IgD-negative memory B cell (primary cell): ENCODE measurements at regions not wholly inside any gene's neighbourhood (a gene's known extent, or its start where the extent isn't known, plus 50 kb on each side); places are given as distances from the start of the nearest gene placed in this dataset.

Experiments
- H3K27ac Mint-ChIP-seq, 3 donors: one replicate each; pipeline ENCODE4 v1.8.0; 2020 to 2022; ENCODE audit warnings: mild to moderate bottlenecking in 3 of 3, mixed read lengths in 3 of 3, moderate library complexity in 1 of 3
- H3K27me3 Mint-ChIP-seq: one replicate; pipeline ENCODE4 v1.8.0; 2021; ENCODE audit warnings: mixed read lengths
- H3K36me3 Mint-ChIP-seq: one replicate; pipeline ENCODE4 v1.8.0; 2020; ENCODE audit warnings: mild to moderate bottlenecking, mixed read lengths
- H3K4me1 Mint-ChIP-seq, 3 donors: one replicate each; pipeline ENCODE4 v1.8.0; 2020 to 2022; ENCODE audit warnings: mixed read lengths in 3 of 3, mild to moderate bottlenecking in 1 of 3
- H3K4me3 Mint-ChIP-seq, 4 donors: one replicate each; pipeline ENCODE4 v1.8.0; 2020 to 2022; ENCODE audit warnings: mild to moderate bottlenecking in 4 of 4, mixed read lengths in 4 of 4, moderate library complexity in 3 of 4
- H3K9me3 Mint-ChIP-seq, 3 donors: one replicate each; pipeline ENCODE4 v1.8.0; 2020 to 2021; ENCODE audit warnings: mixed read lengths in 3 of 3, mild to moderate bottlenecking in 1 of 3

- Mint-ChIP-seq H3K36me3 (no peaks in the 10 kb centered on the region), H3K27ac (no peak overlapping the region), H3K4me3 (no peak overlapping the region), H3K9me3 (peaks cover 0 to 3% (median 0%) of the 10 kb centered on the region in 3 donors), H3K4me1 (no peaks in the 10 kb centered on the region), H3K27me3 (no peaks in the 10 kb centered on the region)
These were observed 169.6 kb upstream of the SMIM23 start for GRCh38 chr5:171615705-171616640.

DNA sequence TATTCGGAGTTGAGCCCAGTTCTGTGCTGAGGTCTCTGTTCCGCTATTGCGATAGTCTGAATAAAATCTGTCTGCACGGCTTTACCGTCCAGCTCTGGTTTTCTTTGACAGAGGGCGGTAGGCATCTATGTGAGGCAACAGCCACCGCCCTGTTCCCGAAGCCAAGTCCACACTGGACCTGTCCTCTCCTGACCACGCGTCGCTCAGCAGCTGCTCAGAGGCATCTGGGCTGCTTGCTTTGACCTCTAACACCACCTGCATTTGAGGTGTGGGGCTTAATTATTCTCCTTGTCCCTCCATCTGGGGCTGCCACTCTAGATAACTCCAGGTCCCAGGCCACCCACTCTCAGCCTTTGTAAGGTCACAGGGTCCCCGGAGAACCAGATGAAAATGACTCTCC, 168.4 kb upstream of the SMIM23 start:
- no peaks in the 10 kb centered on the region for H3K36me3 Mint-ChIP-seq
- no peaks in the 10 kb centered on the region for H3K27me3 Mint-ChIP-seq
- no peaks in the 10 kb centered on the region for H3K4me1 Mint-ChIP-seq
- no peak overlapping the region for H3K27ac Mint-ChIP-seq
- no peak overlapping the region for H3K4me3 Mint-ChIP-seq
- H3K9me3 Mint-ChIP-seq, result peaks cover 0 to 3% (median 0%) of the 10 kb centered on the region in 3 donors

DNA sequence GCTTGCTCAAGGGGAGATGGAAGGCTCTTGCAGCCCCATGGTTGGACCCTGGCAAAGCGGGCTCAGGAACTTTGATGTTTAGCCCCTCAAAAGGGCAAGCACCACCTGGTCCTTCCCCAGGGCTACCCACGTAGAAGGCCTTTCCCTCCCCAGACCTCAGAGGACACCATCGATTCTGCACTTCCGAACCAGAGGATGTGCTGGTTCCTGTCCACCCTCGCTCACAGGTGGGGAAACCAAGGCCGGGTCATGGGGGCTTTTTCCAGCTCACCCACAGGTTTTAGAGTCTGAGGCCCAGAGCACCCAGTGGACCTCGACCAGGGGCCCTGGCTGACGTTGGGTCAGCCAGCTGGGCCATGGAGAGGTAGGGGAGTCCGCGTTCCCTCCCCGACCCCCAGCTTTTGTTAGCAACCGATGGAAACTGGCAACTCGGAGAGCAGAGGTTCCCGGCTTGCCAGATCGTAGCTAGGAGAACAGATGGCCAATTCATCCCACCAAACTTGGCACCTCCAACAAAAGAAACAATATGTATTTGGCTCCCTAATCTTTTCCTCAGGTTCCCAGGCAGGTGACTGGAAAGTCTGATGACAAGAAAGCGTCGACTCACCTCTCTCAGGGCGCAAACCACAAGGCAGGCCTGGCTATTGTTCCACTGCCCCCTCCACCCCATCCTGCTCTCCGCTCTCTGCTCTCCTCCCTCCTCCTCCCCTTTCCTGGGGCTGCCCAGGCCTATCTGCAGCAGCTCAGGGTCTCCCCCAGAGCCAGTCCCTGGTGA, 167.6 kb upstream of the SMIM23 start:
- no peaks in the 10 kb centered on the region for H3K27me3 Mint-ChIP-seq
- H3K36me3 Mint-ChIP-seq, result no peaks in the 10 kb centered on the region
- no peak overlapping the region for H3K27ac Mint-ChIP-seq
- peaks cover 0 to 2% (median 0%) of the 10 kb centered on the region in 3 donors for H3K9me3 Mint-ChIP-seq
- no peaks in the 10 kb centered on the region for H3K4me1 Mint-ChIP-seq
- H3K4me3 Mint-ChIP-seq, result no peak overlapping the region

DNA sequence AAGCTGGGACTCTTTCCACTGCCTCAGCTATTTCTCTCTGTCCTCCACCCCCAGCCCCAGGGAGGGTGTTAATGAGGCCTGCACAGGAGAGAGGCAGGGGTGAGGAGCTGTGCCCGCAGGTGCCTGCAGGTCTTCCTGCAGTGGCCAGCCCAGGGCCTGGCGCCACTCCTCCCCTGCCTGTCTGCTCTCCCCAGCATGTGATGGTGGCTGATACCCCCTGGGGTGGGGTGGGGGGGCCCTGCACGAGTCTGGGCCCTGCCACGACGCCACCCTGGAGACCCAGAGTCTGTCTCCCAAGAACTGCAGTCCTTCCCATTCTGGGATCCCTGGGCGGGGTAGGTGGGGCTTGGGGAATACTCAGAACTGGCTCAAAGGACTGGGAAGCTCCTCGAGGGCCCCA, 166.4 kb upstream of the SMIM23 start:
- Mint-ChIP-seq H3K9me3 (no peaks in the 10 kb centered on the region), H3K36me3 (no peaks in the 10 kb centered on the region), H3K4me3 (no peak overlapping the region), H3K27me3 (peaks cover 2% of the 10 kb centered on the region), H3K27ac (no peak overlapping the region), H3K4me1 (no peaks in the 10 kb centered on the region)

DNA sequence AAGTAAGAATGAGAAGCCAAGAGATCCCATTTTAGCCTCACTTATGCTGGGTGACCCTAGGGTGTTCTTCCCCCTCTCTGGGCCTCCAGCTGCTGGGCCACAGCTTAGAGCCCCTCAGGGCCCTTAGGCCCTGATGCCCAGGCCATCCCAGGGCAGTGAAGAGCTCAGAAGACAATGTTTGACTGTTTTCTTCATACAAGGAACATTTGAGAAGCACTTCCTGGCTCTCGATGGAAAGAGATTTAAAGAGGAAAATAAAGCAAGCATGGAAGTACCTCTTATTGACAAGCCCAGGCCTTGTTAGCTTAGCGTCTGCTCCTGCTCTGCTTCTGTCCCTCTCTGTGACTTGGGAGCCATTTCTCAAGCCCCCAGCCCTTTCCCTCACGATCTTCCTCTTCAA, 165.9 kb upstream of the SMIM23 start:
- Mint-ChIP-seq H3K36me3 (no peaks in the 10 kb centered on the region), H3K4me3 (no peak overlapping the region), H3K9me3 (no peaks in the 10 kb centered on the region), H3K27me3 (peaks cover 2% of the 10 kb centered on the region), H3K4me1 (no peaks in the 10 kb centered on the region), H3K27ac (no peak overlapping the region)

DNA sequence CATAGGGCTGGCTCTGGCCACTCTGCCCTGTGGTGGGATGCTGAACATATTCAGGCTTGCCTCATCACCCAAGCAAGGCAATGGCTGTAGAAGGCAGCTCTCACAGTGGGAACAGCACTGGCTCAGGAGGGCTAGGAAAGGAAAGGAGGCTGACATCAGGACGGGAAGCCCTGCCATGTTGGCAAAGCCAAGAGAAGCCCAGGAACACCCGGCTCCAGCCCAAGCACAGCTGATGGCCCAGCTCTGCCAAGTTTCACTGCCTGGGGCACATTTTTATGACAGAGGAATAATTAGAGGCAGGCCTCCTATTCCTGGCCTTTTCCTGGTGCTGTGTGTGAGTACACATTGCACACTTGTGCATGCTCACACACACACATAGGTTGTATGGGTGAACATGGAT, 163.6 kb upstream of the SMIM23 start:
- Mint-ChIP-seq H3K36me3 (no peaks in the 10 kb centered on the region), H3K9me3 (no peaks in the 10 kb centered on the region), H3K27me3 (peaks cover 4% of the 10 kb centered on the region), H3K27ac (no peak overlapping the region), H3K4me1 (no peaks in the 10 kb centered on the region), H3K4me3 (no peak overlapping the region)

GRCh38 chr5:171623107-171623506, 162.5 kb upstream of the SMIM23 start:
- Mint-ChIP-seq H3K27ac (peak overlapping the region in 1 of 3 donors; percentile 5), H3K36me3 (peaks cover under 1% of the 10 kb centered on the region), H3K4me1 (no peaks in the 10 kb centered on the region), H3K4me3 (no peak overlapping the region), H3K27me3 (peaks cover 5% of the 10 kb centered on the region), H3K9me3 (no peaks in the 10 kb centered on the region)

DNA sequence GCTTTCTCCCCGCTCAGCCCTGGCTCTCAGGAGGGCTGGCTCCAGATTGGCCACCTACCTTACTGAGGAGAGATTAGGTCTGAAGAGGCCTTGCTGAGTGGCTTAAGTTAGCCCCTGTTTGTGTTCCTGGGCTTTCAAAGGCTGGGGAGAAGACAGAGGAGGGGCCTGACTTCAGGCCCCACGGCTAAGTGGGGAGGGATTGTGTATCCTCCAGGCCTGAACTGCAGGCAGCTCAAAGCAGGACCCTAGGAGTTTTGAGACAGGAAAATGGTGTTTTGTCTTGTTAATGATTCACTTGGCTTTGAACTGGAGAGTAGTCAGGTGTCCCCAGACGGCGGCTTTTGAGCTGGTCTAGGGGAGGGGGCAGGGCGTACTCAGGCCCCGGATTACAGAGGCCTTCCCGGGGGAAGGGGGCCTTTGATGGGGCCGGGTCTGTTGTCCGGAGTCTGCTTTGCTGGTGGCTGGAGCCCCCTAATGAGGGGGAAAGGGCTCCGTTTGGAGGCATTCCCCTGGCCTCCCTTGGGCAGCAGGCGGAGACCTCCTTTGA, 162.0 kb upstream of the SMIM23 start:
- Mint-ChIP-seq H3K4me3 (no peak overlapping the region), H3K4me1 (no peaks in the 10 kb centered on the region), H3K36me3 (peaks cover 3% of the 10 kb centered on the region)

GRCh38 chr5:171624396-171624795, 161.2 kb upstream of the SMIM23 start:
- Mint-ChIP-seq H3K4me1 (no peaks in the 10 kb centered on the region), H3K4me3 (no peak overlapping the region), H3K36me3 (peaks cover 3% of the 10 kb centered on the region), H3K9me3 (no peaks in the 10 kb centered on the region), H3K27ac (no peak overlapping the region), H3K27me3 (peaks cover 13% of the 10 kb centered on the region)

More for the DNA sequence above, 162.0 kb upstream of the SMIM23 start:
- Mint-ChIP-seq H3K9me3 (no peaks in the 10 kb centered on the region), H3K27me3 (peaks cover 9% of the 10 kb centered on the region), H3K27ac (no peak overlapping the region)

- Mint-ChIP-seq H3K9me3 (no peaks in the 10 kb centered on the region), H3K36me3 (peaks cover 3% of the 10 kb centered on the region), H3K27me3 (peaks cover 16% of the 10 kb centered on the region), H3K27ac (no peak overlapping the region), H3K4me3 (no peak overlapping the region), H3K4me1 (no peaks in the 10 kb centered on the region)
These were observed 160.0 kb upstream of the SMIM23 start for GRCh38 chr5:171625646-171626045.

DNA sequence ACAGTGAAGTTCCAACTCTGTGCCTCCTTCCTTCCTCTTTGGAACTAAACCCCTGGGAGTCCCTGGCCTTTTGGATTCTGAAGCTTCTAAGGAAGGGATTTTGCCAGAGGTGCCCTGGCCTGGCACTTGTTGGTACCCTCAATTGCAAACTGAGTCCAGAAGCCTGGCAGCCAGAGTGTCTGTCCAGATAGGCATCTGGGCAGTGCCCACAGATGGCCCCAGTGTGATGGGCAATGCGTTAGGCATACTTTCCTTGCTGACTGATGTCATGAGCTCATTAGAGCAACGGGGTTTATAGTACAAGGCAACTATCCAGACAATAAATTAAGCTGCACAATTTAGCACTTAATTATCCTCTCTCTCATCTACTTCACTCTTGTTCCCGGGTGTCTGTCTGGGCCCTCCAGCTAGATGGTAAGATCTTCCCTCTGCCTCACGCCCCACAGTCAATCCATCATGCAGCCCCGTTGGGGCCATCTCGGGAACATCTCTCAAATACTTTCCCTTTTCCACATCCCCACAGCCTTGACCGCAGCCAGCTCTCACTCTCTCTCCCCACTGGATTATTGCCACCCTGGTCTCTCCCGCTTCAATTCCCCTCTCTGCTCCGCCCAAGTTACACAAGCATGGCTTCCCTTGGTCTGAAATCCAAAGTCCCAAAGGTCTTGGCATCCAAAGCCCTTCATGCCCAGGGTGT, 157.5 kb upstream of the SMIM23 start:
- H3K27ac Mint-ChIP-seq, result no peak overlapping the region
- peak overlapping the region in 1 of 4 donors; percentile 65 for H3K4me3 Mint-ChIP-seq
- peaks cover 22% of the 10 kb centered on the region for H3K27me3 Mint-ChIP-seq
- H3K36me3 Mint-ChIP-seq, result peaks cover 3% of the 10 kb centered on the region
- H3K9me3 Mint-ChIP-seq, result no peaks in the 10 kb centered on the region
- H3K4me1 Mint-ChIP-seq, result no peaks in the 10 kb centered on the region

GRCh38 chr5:171628633-171628974, 157.0 kb upstream of the SMIM23 start:
- H3K36me3 Mint-ChIP-seq, result peaks cover 3% of the 10 kb centered on the region
- H3K4me1 Mint-ChIP-seq, result no peaks in the 10 kb centered on the region
- no peak overlapping the region for H3K27ac Mint-ChIP-seq

DNA sequence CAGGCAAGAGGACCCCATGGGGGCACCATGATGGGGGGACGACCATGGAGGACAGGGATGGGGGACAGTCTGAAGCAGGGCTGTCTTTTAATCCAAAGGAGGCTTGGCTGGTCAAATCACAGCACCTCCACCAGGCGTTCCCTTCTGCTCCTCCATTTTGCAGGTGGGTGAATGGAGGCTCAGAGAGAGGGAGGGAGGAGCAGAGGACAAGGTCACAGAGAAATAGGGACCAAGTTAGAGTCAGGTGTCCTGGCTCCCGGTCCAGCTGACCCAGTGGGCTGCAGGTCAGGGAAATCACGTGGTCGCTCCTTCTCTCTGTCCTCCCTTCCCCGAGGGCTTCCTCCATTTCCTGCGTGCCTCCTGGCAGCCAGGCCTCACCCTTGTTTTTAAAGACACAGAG, 156.4 kb upstream of the SMIM23 start:
- Mint-ChIP-seq H3K9me3 (no peaks in the 10 kb centered on the region), H3K27ac (no peak overlapping the region), H3K36me3 (peaks cover 3% of the 10 kb centered on the region), H3K4me1 (peaks cover 3 to 5% (median 4%) of the 10 kb centered on the region in 3 donors), H3K4me3 (peak overlapping the region in 1 of 4 donors; percentile 47), H3K27me3 (peaks cover 20% of the 10 kb centered on the region)

More at GRCh38 chr5:171628633-171628974, 157.0 kb upstream of the SMIM23 start:
- Mint-ChIP-seq H3K4me3 (peak overlapping the region in 1 of 4 donors; percentile 65), H3K27me3 (peaks cover 22% of the 10 kb centered on the region), H3K9me3 (no peaks in the 10 kb centered on the region)

- H3K4me1 Mint-ChIP-seq, result peaks cover 3 to 8% (median 6%) of the 10 kb centered on the region in 3 donors
- H3K9me3 Mint-ChIP-seq, result no peaks in the 10 kb centered on the region
- no peak overlapping the region for H3K4me3 Mint-ChIP-seq
- H3K36me3 Mint-ChIP-seq, result peaks cover 3% of the 10 kb centered on the region
- peaks cover 20% of the 10 kb centered on the region for H3K27me3 Mint-ChIP-seq
- no peak overlapping the region for H3K27ac Mint-ChIP-seq
These were observed 155.8 kb upstream of the SMIM23 start for GRCh38 chr5:171629628-171630349.
